Spleen (tissue), 11 donors: ENCODE measurements at regions not wholly inside any gene's neighbourhood (a gene's known extent, or its start where the extent isn't known, plus 50 kb on each side); places are given as distances from the start of the nearest gene placed in this dataset.

Source experiments
- DNase-seq: peaks from one replicate; pipeline ENCODE4 v3.0.0-alpha.2; 2020
- H3K27ac ChIP-seq, 8 donors: fragments of 200-600 bp; sonication (generic) in 7 of 8; 1 replicate in 4 of 8; 2 replicates in 4 of 8; pipeline versions ENCODE4 v1.5.0 to v1.8.0; 2016 to 2021; ENCODE audit warnings: inconsistent platforms in 4 of 8, mild to moderate bottlenecking in 4 of 8, moderate library complexity in 1 of 8
- H3K27me3 ChIP-seq, 7 donors: fragments of 200-600 bp; sonication (generic) in 6 of 7; replicated peaks in 1 of 7; 1 replicate in 4 of 7; 2 replicates in 3 of 7; pipeline versions ENCODE4 v1.5.0 to v1.8.0; 2016 to 2021; ENCODE audit warnings: inconsistent platforms in 3 of 7, mild to moderate bottlenecking in 1 of 7
- H3K36me3 ChIP-seq, 6 donors: fragments of 200-600 bp; sonication (generic) in 5 of 6; 1 replicate in 4 of 6; 2 replicates in 2 of 6; pipeline versions ENCODE4 v1.5.0 to v1.8.0; 2016 to 2021; ENCODE audit warnings: inconsistent platforms in 2 of 6
- H3K4me1 ChIP-seq, 6 donors: fragments of 200-600 bp; sonication (generic) in 5 of 6; 1 replicate in 3 of 6; 2 replicates in 3 of 6; pipeline versions ENCODE4 v1.5.0 to v1.8.0; 2016 to 2021; ENCODE audit warnings: inconsistent platforms in 3 of 6
- H3K4me3 ChIP-seq, 8 donors: fragments of 200-600 bp; sonication (generic) in 7 of 8; 1 replicate in 4 of 8; 2 replicates in 4 of 8; pipeline versions ENCODE4 v1.5.0 to v1.8.0; 2016 to 2021; ENCODE audit warnings: inconsistent platforms in 4 of 8, mild to moderate bottlenecking in 4 of 8, moderate library complexity in 2 of 8
- H3K9me3 ChIP-seq, 8 donors: fragments of 200-600 bp; sonication (generic) in 7 of 8; 1 replicate in 4 of 8; 2 replicates in 4 of 8; pipeline versions ENCODE4 v1.5.0 to v1.8.0; 2016 to 2021; ENCODE audit warnings: inconsistent platforms in 4 of 8
- POLR2A ChIP-seq, 3 donors: fragments of 450-650 bp; IDR thresholded peaks; one replicate each; pipeline ENCODE4 v1.5.1; 2017; ENCODE audit warnings: antibody characterized with exemption in 3 of 3, mild to moderate bottlenecking in 1 of 3
- POLR2AphosphoS5 ChIP-seq, 3 donors: sonication (generic); formaldehyde crosslinking; IDR thresholded peaks; one replicate each; pipeline ENCODE4 v1.5.1; 2017; ENCODE audit warnings: antibody characterized with exemption in 3 of 3
- WGBS, 5 donors: extraction: QIAGEN DNeasy Blood & Tissue Kit in 3 of 5; methylation state at CpG; one replicate each; pipeline versions ENCODE4 v1.1.5 to v1.1.7; 2013 to 2018; 5-methylcytosine and 5-hydroxymethylcytosine counted together
- intact Hi-C: fragments of 100-400 bp; cut with DNase I; formaldehyde crosslinking; loops from one replicate; pipeline ENCODE4 v1.15.0; 2023; ENCODE audit warnings: low total_unique reads
- TF ChIP-seq, protein P1 (sequence below), 11 experiments: fragments of 200-600 bp in 7 of 11; fragments of 450-650 bp in 4 of 11; sonication (generic) in 4 of 11; IDR thresholded peaks in 8 of 11; conservative IDR thresholded peaks in 3 of 11; 1 replicate in 7 of 11; 2 replicates in 4 of 11; pipeline versions ENCODE4 v1.4.0 to v1.8.0; 2016 to 2021; ENCODE audit warnings: antibody characterized with exemption in 11 of 11, inconsistent platforms in 4 of 11, mild to moderate bottlenecking in 1 of 11
- donor health status: healthy with polysubstance abuse.
- donor health status: DM: no; HTN: no; CAD: no; lungs with moderate emphysema.
- donor health status: DM: no; HTN: no; CAD: no.
- donor health status: Bipolar disorder and iron deficiency.
- donor health status: healthy.
- donor health status: DM: no; HTN: no; CAD: no.
- donor health status: DM: yes; HTN: yes; CAD: no.

- H3K4me3 ChIP-seq = no peak overlapping the region
- H3K9me3 ChIP-seq = no peaks in the 10 kb centered on the region
- DNase-seq = no peak
- TF ChIP-seq, protein P1, sequence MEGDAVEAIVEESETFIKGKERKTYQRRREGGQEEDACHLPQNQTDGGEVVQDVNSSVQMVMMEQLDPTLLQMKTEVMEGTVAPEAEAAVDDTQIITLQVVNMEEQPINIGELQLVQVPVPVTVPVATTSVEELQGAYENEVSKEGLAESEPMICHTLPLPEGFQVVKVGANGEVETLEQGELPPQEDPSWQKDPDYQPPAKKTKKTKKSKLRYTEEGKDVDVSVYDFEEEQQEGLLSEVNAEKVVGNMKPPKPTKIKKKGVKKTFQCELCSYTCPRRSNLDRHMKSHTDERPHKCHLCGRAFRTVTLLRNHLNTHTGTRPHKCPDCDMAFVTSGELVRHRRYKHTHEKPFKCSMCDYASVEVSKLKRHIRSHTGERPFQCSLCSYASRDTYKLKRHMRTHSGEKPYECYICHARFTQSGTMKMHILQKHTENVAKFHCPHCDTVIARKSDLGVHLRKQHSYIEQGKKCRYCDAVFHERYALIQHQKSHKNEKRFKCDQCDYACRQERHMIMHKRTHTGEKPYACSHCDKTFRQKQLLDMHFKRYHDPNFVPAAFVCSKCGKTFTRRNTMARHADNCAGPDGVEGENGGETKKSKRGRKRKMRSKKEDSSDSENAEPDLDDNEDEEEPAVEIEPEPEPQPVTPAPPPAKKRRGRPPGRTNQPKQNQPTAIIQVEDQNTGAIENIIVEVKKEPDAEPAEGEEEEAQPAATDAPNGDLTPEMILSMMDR (IDR thresholded peaks at IDR 0.05 in 8 of 11, conservative IDR thresholded peaks at IDR 0.05 in 3 of 11) = peak in 7 of 11 experiments; percentile 26 to 54 (median 43)
- TF ChIP-seq POLR2AphosphoS5 (IDR thresholded peaks at IDR 0.05) = no peak
- TF ChIP-seq POLR2A (IDR thresholded peaks at IDR 0.05) = no peak
- no peaks in the 10 kb centered on the region for H3K36me3 ChIP-seq
- H3K4me1 ChIP-seq = no peaks in the 10 kb centered on the region
- intact Hi-C loops = no loop called here
- H3K27ac ChIP-seq = no peak overlapping the region
- peaks cover 0 to 45% (median 0%) of the 10 kb centered on the region in 7 donors for H3K27me3 ChIP-seq
- WGBS, 5 donors = 19 to 25% (median 23%) methylated on average over 3 of the region's 3 CpGs
Observed at GRCh38 chr4:174156239-174156826, 127.1 kb downstream of the FBXO8 start.

DNA sequence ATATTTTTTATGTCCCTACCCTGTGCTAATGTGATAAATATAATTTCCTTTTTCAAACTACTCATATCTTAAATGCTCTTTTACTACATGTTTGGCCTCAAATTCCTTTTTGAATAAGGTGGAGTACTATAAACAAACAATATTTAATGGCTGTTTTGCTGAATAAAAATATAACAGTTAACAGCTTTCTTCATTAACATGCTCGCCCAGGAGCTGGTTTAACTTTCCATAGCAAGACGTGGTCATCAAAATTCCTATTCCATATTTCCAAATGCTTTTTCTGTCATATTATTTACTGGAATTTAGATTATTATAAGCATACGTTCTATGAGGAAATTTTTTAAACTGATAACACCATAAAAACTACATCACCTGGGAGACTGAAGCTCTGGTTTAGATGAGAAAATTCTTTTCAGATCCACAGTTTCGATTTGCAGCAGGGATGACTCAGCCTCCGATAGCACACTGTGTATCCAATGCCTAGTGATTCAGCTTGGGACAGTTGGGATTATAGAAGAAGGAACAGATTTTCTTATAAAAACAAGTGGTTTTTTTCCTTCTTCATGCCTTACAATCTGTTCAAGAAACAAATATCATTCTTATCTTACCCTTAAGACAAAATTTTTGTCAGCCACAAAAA, 129.1 kb downstream of the FBXO8 start:
- DNase-seq = no peak
- Histone ChIP-seq H3K9me3 (no peaks in the 10 kb centered on the region), H3K4me1 (no peaks in the 10 kb centered on the region), H3K4me3 (no peak overlapping the region), H3K27me3 (peaks cover 0 to 45% (median 0%) of the 10 kb centered on the region in 7 donors), H3K36me3 (no peaks in the 10 kb centered on the region), H3K27ac (no peak overlapping the region)
- WGBS, 5 donors = 67 to 85% (median 70%) methylated on average over 5 of the region's 5 CpGs
- intact Hi-C loops = no loop called here
- TF ChIP-seq POLR2A (IDR thresholded peaks at IDR 0.05) = no peak
- no peak for TF ChIP-seq POLR2AphosphoS5 (IDR thresholded peaks at IDR 0.05)
- TF ChIP-seq, protein P1 (IDR thresholded peaks at IDR 0.05 in 8 of 11, conservative IDR thresholded peaks at IDR 0.05 in 3 of 11) = no peak

DNA sequence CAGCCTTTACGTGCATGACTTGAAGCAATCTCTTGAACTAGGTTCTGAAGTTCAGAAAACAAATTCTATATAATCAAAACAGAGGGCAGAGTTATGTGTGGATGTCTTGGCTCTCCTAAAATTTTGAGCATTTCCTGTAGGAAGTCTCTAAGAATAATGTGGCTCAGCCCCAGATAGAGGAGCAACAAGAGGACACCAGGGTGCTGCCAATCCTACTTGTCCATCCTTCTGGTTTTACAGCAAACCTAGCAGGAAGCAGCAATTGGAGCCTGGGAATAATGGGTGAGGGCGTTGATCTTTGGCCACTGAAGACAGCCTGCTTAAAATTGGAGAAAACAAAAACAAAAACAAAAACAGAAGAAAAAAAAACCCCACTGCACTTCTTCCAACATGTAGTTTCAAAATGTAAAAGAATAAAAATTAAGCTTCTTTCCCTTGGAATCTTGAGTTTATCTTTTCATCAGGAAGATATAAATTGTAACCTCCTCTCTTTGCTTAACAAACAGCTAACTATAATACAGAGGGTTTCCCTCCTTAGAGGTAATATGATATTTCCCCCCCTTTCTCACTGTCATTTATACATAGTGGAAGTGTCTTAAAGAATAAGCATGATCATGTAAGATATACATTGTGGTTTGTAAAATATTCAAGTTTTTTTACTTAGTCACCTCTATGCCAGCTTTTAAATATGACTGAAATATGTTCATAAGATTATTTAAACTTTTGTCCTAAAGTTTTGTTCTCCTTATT, 130.6 kb downstream of the FBXO8 start:
- H3K4me3 ChIP-seq = no peak overlapping the region
- peak overlapping the region in 1 of 8 donors; percentile 21 for H3K27ac ChIP-seq
- no peaks in the 10 kb centered on the region for H3K4me1 ChIP-seq
- intact Hi-C loops = no loop called here
- no peaks in the 10 kb centered on the region for H3K9me3 ChIP-seq
- WGBS, 5 donors = 50 to 65% (median 55%) methylated on average over 2 of the region's 2 CpGs
- peaks cover 0 to 36% (median 0%) of the 10 kb centered on the region in 7 donors for H3K27me3 ChIP-seq
- no peaks in the 10 kb centered on the region for H3K36me3 ChIP-seq
- no peak for TF ChIP-seq POLR2AphosphoS5 (IDR thresholded peaks at IDR 0.05)
- no peak for TF ChIP-seq POLR2A (IDR thresholded peaks at IDR 0.05)
- TF ChIP-seq, protein P1 (IDR thresholded peaks at IDR 0.05 in 8 of 11, conservative IDR thresholded peaks at IDR 0.05 in 3 of 11) = no peak
- DNase-seq = no peak

DNA sequence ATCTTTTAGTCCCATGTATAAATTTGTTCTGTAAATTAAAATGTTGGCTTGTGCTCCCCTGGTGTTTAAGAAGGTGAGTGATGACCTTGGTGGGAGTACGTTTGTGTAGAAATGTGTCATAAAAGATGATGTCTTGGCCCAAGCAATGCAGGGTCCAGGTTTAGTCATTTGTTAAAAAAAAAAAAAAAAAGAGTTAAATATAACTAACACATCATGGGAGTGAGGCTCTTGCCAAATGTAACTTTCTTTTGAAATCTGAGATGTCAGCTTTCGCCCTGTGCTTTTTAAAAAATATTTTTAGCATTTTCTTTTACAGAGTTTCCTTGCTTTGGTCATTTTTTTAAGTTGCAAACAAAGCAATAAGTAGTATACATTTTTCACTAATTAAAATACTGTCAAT, 135.6 kb downstream of the FBXO8 start:
- DNase-seq = no peak
- intact Hi-C loops = no loop called here
- no peaks in the 10 kb centered on the region for H3K9me3 ChIP-seq
- TF ChIP-seq POLR2A (IDR thresholded peaks at IDR 0.05) (no peak), POLR2AphosphoS5 (IDR thresholded peaks at IDR 0.05) (no peak)
- TF ChIP-seq, protein P1 (IDR thresholded peaks at IDR 0.05 in 8 of 11, conservative IDR thresholded peaks at IDR 0.05 in 3 of 11) = no peak
- H3K27ac ChIP-seq = no peak overlapping the region
- H3K4me3 ChIP-seq = no peak overlapping the region
- no peaks in the 10 kb centered on the region for H3K36me3 ChIP-seq
- WGBS, 5 donors = 67 to 85% (median 84%) methylated on average over 2 of the region's 2 CpGs
- H3K4me1 ChIP-seq = no peaks in the 10 kb centered on the region
- peaks cover 0 to 10% (median 0%) of the 10 kb centered on the region in 7 donors for H3K27me3 ChIP-seq
